ENCODE measurements at regions not wholly inside any gene's neighbourhood (a gene's known extent, or its start where the extent isn't known, plus 50 kb on each side); places are given as distances from the start of the nearest gene placed in this dataset.

DNA sequence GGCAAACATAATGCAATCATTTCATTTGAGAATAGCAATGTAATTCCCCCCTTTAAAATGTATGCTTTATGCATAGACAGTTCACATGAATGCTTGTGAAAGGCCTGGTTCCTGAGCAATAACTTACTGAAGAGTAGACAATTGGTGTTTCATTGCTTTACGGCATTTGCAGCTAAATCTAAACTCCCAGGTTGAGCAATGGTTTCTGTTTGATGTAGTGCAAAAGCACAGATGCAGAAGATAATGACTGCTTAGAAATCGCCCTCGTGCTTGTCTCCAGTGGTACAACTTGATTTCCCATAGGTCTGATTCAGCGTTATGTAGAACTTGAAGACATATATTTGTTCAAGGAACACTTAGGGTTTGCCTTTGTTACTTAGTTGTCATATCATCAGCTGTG is 1018.3 kb downstream of the DIAPH3 start:
- TF ChIP-seq GATA3 (IDR thresholded peaks at IDR 0.05; ENCODE audit: low read depth, low read length) = no peak
- TF ChIP-seq GATA2 (IDR thresholded peaks at IDR 0.05; ENCODE audit: low read depth, low read length) = no peak

Measured in SH-SY5Y (cell line).